ENCODE measurements at regions not wholly inside any gene's neighbourhood (a gene's known extent, or its start where the extent isn't known, plus 50 kb on each side); places are given as distances from the start of the nearest gene placed in this dataset.

DNA sequence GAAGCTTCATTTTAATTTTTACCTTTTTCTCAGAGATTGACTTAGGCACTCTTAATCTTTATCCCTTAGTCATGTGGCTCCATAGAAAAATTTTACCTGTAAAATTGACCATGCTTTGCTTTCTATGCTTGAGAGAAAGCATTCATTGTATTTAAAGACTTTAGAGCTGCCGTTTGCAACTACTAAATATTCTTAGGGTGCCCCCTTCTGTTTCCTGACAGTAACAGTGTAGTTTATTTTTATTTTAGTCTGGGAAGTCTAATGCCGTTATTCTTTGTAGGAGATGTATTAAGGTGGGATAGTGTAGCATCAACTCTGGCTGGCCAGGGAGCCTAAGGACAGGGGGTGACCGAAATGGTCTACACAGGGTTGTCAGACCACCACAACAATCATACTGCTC lies 84.5 kb upstream of the SYNPR start:
- Mint-ChIP-seq H3K36me3 (ENCODE audit: unreplicated experiment) (no peaks in the 10 kb centered on the region), H3K9me3 (ENCODE audit: unreplicated experiment) (no peaks in the 10 kb centered on the region), H3K4me1 (ENCODE audit: low read depth, unreplicated experiment) (peaks cover 17% of the 10 kb centered on the region), H3K27ac (ENCODE audit: unreplicated experiment) (no peak overlapping the region), H3K27me3 (ENCODE audit: unreplicated experiment) (peaks cover 4% of the 10 kb centered on the region), H3K4me3 (ENCODE audit: unreplicated experiment) (no peak overlapping the region)
- no peak for DNase-seq
- TF ChIP-seq, protein P1, sequence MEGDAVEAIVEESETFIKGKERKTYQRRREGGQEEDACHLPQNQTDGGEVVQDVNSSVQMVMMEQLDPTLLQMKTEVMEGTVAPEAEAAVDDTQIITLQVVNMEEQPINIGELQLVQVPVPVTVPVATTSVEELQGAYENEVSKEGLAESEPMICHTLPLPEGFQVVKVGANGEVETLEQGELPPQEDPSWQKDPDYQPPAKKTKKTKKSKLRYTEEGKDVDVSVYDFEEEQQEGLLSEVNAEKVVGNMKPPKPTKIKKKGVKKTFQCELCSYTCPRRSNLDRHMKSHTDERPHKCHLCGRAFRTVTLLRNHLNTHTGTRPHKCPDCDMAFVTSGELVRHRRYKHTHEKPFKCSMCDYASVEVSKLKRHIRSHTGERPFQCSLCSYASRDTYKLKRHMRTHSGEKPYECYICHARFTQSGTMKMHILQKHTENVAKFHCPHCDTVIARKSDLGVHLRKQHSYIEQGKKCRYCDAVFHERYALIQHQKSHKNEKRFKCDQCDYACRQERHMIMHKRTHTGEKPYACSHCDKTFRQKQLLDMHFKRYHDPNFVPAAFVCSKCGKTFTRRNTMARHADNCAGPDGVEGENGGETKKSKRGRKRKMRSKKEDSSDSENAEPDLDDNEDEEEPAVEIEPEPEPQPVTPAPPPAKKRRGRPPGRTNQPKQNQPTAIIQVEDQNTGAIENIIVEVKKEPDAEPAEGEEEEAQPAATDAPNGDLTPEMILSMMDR (IDR thresholded peaks at IDR 0.05; ENCODE audit: partially characterized antibody, unreplicated experiment) = peak; percentile 37

DNA sequence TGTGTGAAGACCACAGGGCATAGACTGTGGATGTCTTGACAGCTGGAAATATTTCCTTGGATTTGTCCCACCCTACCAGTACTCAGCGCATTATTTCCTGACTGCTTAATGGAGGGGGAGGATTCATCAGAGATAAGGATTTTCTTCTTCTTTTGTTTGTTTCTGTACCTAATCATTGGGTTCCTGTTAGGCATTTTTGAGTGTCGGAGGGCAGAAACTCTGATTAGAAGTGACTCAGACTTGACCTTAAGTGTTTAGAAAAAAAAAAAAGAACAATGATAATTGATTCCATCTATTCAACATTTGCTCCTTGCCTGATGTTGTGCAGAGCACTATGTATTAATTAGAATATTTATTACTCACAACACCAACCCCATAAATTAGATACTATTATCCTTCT lies 78.5 kb upstream of the SYNPR start:
- TF ChIP-seq, protein P1 (IDR thresholded peaks at IDR 0.05; ENCODE audit: partially characterized antibody, unreplicated experiment) = no peak
- Mint-ChIP-seq H3K4me1 (ENCODE audit: low read depth, unreplicated experiment) (no peaks in the 10 kb centered on the region), H3K4me3 (ENCODE audit: unreplicated experiment) (no peak overlapping the region), H3K27me3 (ENCODE audit: unreplicated experiment) (no peaks in the 10 kb centered on the region), H3K27ac (ENCODE audit: unreplicated experiment) (no peak overlapping the region), H3K9me3 (ENCODE audit: unreplicated experiment) (no peaks in the 10 kb centered on the region), H3K36me3 (ENCODE audit: unreplicated experiment) (no peaks in the 10 kb centered on the region)
- DNase-seq = no peak

DNA sequence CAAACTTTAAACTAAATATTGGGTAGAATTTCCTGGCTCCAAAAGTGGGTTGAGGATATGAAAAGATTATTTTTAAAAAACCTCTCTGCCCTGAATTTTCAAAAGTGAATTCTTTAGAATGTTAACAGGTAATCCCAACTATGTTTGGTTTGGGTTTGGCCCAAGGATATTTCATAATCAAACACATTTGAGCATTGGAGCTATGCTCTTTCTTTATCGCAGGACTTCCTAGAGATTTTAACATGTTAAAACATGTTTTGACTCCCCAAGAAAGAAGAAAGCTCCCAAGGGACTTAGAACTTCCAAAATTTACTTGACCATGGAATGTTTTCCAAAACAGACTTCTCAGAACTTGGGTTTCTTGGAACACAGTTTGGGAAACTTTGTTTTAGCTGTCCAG lies 75.6 kb upstream of the SYNPR start:
- Mint-ChIP-seq H3K27me3 (ENCODE audit: unreplicated experiment) (no peaks in the 10 kb centered on the region), H3K9me3 (ENCODE audit: unreplicated experiment) (no peaks in the 10 kb centered on the region), H3K4me1 (ENCODE audit: low read depth, unreplicated experiment) (peaks cover 3% of the 10 kb centered on the region), H3K36me3 (ENCODE audit: unreplicated experiment) (no peaks in the 10 kb centered on the region), H3K4me3 (ENCODE audit: unreplicated experiment) (no peak overlapping the region), H3K27ac (ENCODE audit: unreplicated experiment) (no peak overlapping the region)
- TF ChIP-seq, protein P1 (IDR thresholded peaks at IDR 0.05; ENCODE audit: partially characterized antibody, unreplicated experiment) = no peak
- DNase-seq = no peak

DNA sequence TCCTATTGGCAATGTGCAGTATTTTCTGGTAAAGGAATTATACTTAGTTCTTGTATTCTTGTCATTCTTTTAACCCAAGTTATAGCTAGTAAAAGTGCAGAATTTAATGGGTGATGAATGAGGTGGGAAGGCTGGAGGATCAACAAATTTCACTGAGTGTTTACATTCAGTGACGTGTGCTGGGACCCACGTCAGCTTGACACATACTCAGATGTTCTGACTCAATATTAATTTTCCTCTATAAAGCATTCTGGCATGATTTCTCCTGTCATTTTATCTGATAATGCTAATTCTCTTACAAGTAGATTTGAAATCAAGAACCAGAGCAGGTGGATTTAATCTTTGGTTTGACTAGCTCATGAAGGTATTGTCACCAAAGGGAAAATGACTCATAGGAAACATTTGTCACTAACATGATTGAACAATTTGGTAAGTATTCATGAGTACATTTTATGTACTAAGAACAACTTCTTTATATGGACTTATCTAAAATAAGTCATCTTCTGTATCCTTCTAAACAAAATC lies 71.0 kb upstream of the SYNPR start:
- no peak overlapping the region for H3K27ac Mint-ChIP-seq (ENCODE audit: unreplicated experiment)
- peaks cover 10% of the 10 kb centered on the region for H3K4me1 Mint-ChIP-seq (ENCODE audit: low read depth, unreplicated experiment)
- H3K27me3 Mint-ChIP-seq (ENCODE audit: unreplicated experiment) = no peaks in the 10 kb centered on the region
- H3K9me3 Mint-ChIP-seq (ENCODE audit: unreplicated experiment) = no peaks in the 10 kb centered on the region
- no peak for DNase-seq
- TF ChIP-seq, protein P1 (IDR thresholded peaks at IDR 0.05; ENCODE audit: partially characterized antibody, unreplicated experiment) = no peak
- no peak overlapping the region for H3K4me3 Mint-ChIP-seq (ENCODE audit: unreplicated experiment)
- H3K36me3 Mint-ChIP-seq (ENCODE audit: unreplicated experiment) = no peaks in the 10 kb centered on the region

DNA sequence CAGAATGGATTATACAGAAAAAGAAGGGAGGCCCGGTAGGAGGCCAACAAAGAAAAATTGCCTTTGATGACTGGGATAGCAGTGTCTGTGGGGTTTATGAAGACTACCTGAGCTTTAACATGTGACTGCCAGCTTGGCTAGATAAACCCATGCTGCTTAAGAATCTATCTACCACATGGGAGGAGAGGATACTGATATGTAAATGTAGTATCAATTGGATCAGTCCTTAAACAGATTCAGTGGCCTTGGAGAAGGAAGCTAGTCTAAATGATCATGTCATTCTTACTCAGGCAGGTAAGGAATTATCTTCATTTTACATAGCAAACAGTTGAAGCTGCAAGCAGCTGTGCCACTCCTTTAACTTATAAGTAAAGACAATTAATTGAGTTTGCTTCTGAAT lies 50.0 kb upstream of the SYNPR start:
- no peak overlapping the region for H3K4me3 Mint-ChIP-seq (ENCODE audit: unreplicated experiment)

More for the DNA sequence above, 50.0 kb upstream of the SYNPR start:
- Mint-ChIP-seq H3K4me1 (ENCODE audit: low read depth, unreplicated experiment) (no peaks in the 10 kb centered on the region), H3K36me3 (ENCODE audit: unreplicated experiment) (no peaks in the 10 kb centered on the region), H3K9me3 (ENCODE audit: unreplicated experiment) (no peaks in the 10 kb centered on the region), H3K27me3 (ENCODE audit: unreplicated experiment) (no peaks in the 10 kb centered on the region), H3K27ac (ENCODE audit: unreplicated experiment) (no peak overlapping the region)
- no peak for DNase-seq
- TF ChIP-seq, protein P1 (IDR thresholded peaks at IDR 0.05; ENCODE audit: partially characterized antibody, unreplicated experiment) = no peak

Data from glutamatergic neuron (in vitro differentiated cells).